ENCODE measurements at regions not wholly inside any gene's neighbourhood (a gene's known extent, or its start where the extent isn't known, plus 50 kb on each side); places are given as distances from the start of the nearest gene placed in this dataset.
"Not testable (repeated sequence)": the region's sequence is repeated elsewhere in the genome, so short reads cannot be mapped to it uniquely, and the experiment has no call there.

DNA sequence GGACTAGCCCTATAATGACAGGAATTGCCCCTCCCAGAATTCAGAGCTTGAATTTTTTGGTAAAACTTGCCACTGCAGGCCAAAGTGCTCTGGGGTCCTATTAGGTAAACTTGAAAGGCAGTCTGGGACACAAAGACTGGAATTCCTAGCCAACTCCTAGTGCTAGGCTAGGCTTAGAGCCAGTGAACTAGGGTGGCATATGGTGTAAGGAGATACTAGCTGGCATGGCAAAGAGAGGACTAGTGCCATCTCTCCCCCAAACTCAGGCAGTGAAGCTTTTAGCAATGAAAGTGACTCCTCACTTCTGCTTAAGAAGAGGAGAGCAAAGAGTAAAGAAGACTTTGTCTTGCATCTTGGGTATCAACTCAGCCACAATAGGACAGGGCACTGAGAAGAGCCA is 410.5 kb upstream of the CNTNAP5 start:
- Histone ChIP-seq H3K36me3 (no peaks in the 10 kb centered on the region), H3K4me1 (no peaks in the 10 kb centered on the region), H3K27ac (no peak overlapping the region), H3K9me3 (peaks cover 0 to 28% (median 0%) of the 10 kb centered on the region in 4 donors), H3K4me3 (no peak overlapping the region), H3K27me3 (no peaks in the 10 kb centered on the region)
- no peak for DNase-seq (ENCODE audit: low spot score in 2 of 2)
- TF ChIP-seq, protein P1, sequence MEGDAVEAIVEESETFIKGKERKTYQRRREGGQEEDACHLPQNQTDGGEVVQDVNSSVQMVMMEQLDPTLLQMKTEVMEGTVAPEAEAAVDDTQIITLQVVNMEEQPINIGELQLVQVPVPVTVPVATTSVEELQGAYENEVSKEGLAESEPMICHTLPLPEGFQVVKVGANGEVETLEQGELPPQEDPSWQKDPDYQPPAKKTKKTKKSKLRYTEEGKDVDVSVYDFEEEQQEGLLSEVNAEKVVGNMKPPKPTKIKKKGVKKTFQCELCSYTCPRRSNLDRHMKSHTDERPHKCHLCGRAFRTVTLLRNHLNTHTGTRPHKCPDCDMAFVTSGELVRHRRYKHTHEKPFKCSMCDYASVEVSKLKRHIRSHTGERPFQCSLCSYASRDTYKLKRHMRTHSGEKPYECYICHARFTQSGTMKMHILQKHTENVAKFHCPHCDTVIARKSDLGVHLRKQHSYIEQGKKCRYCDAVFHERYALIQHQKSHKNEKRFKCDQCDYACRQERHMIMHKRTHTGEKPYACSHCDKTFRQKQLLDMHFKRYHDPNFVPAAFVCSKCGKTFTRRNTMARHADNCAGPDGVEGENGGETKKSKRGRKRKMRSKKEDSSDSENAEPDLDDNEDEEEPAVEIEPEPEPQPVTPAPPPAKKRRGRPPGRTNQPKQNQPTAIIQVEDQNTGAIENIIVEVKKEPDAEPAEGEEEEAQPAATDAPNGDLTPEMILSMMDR (IDR thresholded peaks at IDR 0.05) = no peak
- TF ChIP-seq POLR2A (IDR thresholded peaks at IDR 0.05) = no peak
- TF ChIP-seq EP300 (IDR thresholded peaks at IDR 0.05) = no peak

DNA sequence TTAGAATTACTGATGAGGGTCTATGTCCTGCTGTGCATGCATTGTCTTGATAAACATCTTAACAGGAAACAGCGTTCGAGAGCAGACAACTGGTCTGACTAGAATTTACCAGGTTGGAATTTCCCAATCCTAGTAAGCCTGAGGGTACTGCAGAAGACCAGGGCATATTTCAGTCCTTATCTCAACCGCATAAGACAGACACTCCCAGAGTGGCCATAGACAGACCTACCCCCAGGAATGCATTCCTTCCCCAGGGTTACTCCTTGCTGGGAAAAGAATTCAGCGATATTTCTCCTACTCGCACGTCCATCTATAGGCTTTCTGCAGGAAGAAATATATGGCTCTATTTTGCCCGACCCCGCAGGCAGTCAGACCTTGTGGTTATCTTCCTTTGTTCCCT is 406.4 kb upstream of the CNTNAP5 start:
- not testable (repeated sequence) for H3K4me3 ChIP-seq; DNase-seq (ENCODE audit: low spot score in 2 of 2); H3K4me1 ChIP-seq; H3K27ac ChIP-seq; H3K27me3 ChIP-seq; H3K36me3 ChIP-seq
- peaks cover 0 to 20% (median 0%) of the 10 kb centered on the region in 4 donors for H3K9me3 ChIP-seq
- 82% methylated on average over 8 of the region's 8 CpGs for WGBS, 2 donors

DNA sequence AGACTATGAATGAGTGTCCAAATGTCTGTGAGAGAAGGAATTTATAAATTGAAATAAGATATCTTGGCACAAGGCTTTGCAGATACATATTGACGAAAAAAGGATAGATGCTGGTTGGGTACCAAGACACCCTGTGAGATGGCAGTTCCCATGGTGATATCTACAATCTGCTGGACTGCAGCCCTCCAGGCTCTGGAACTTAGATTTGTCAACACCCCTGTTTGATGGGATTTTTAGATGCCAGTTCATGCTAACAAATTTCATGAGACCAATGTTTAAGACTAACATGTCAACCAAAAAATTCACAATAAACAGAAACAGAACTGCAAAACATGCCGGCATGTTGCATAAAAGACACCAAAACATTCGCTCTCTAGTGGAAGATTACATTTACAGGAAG is 400.3 kb upstream of the CNTNAP5 start:
- Histone ChIP-seq H3K27ac (no peak overlapping the region), H3K4me3 (no peak overlapping the region), H3K9me3 (no peaks in the 10 kb centered on the region), H3K4me1 (no peaks in the 10 kb centered on the region), H3K36me3 (no peaks in the 10 kb centered on the region), H3K27me3 (no peaks in the 10 kb centered on the region)
- DNase-seq (ENCODE audit: low spot score in 2 of 2) = no peak
- TF ChIP-seq POLR2A (IDR thresholded peaks at IDR 0.05) (no peak), EP300 (IDR thresholded peaks at IDR 0.05) (no peak)
- TF ChIP-seq, protein P1 (IDR thresholded peaks at IDR 0.05) = no peak
- 94 to 98% methylated on average over 3 of the region's 3 CpGs for WGBS, 2 donors

DNA sequence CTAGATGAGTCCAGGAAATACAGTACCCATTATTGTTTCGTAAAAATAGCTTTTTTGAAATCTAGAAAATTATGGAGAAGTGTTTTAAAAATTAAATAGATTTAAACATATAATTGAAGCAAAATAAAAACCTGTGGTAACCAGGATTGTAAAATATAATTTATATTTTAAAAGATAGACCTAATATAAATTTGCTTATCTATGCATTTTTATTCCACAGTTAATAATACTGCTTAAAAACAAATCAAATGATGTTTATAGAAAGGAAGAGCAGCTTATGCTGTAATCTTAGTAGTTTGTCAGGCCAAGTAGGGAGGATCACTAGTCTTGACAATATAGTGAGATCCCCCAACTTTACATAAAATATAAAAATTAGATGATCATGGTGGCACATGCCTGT is 388.9 kb upstream of the CNTNAP5 start:
- Histone ChIP-seq H3K9me3 (no peaks in the 10 kb centered on the region), H3K27me3 (no peaks in the 10 kb centered on the region), H3K36me3 (no peaks in the 10 kb centered on the region), H3K4me3 (no peak overlapping the region), H3K27ac (no peak overlapping the region), H3K4me1 (no peaks in the 10 kb centered on the region)
- no peak for DNase-seq (ENCODE audit: low spot score in 2 of 2)
- TF ChIP-seq, protein P1 (IDR thresholded peaks at IDR 0.05) = no peak
- TF ChIP-seq EP300 (IDR thresholded peaks at IDR 0.05) (no peak), POLR2A (IDR thresholded peaks at IDR 0.05) (no peak)
- 82 to 90% methylated on average over 1 of the region's 1 CpG for WGBS, 2 donors

DNA sequence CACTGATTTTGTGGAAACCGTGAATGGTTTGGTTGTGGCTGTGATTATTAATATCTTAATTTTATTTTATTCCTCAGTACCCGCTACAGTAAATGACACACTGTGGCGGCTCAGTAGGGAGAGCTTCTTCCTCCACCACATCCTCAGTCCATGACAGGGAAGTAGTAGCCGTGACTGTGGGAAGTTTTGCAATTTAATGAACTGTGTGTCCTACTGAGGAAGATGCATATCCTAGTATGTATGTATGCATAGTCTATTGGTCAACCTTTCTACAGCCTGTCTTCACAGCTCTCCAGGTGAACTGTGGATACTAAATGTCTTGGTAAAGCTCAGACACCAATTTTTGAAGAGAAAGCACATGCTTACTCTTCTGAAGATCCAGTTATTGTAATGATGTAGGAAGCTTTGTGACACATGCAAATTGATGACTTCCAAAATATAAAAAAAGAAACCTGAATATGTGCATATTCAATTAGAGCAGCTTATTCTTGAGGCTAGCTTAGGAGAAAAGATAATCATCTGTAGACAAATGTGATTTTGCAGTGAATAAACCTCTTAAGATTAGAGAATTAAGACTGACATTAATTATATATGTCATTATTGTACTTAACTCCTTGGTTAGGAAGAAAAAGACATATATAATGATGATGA is 384.3 kb upstream of the CNTNAP5 start:
- Histone ChIP-seq H3K4me3 (no peak overlapping the region), H3K27me3 (no peaks in the 10 kb centered on the region), H3K27ac (no peak overlapping the region), H3K4me1 (no peaks in the 10 kb centered on the region), H3K36me3 (no peaks in the 10 kb centered on the region), H3K9me3 (no peaks in the 10 kb centered on the region)
- no peak for TF ChIP-seq POLR2A (IDR thresholded peaks at IDR 0.05)
- TF ChIP-seq, protein P1 (IDR thresholded peaks at IDR 0.05) = no peak
- TF ChIP-seq EP300 (IDR thresholded peaks at IDR 0.05) = no peak
- 90 to 93% methylated on average over 4 of the region's 4 CpGs for WGBS, 2 donors
- DNase-seq (ENCODE audit: low spot score in 2 of 2) = no peak

DNA sequence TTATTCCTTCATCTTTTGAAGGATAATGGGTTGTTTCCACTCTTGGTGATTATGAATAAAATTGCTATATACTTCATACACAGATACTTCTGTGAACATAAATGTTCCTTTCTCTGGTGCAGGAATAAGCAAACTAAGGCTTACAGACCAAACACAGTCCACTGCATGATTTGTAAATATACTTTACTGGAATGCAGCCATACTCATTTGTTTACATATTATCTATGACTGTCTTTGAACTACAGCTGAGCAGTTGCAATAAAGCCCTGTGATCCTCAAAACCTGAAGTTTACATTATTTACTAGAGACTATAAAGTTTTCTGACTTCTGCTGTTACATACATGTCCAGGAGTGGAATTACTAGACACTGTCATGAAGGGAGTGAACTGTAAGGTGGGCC is 381.0 kb upstream of the CNTNAP5 start:
- no peaks in the 10 kb centered on the region for H3K4me1 ChIP-seq
- no peak overlapping the region for H3K27ac ChIP-seq
- H3K27me3 ChIP-seq = no peaks in the 10 kb centered on the region
- H3K9me3 ChIP-seq = no peaks in the 10 kb centered on the region
- no peak for DNase-seq (ENCODE audit: low spot score in 2 of 2)
- no peaks in the 10 kb centered on the region for H3K36me3 ChIP-seq
- no peak overlapping the region for H3K4me3 ChIP-seq
- no peak for TF ChIP-seq EP300 (IDR thresholded peaks at IDR 0.05)
- TF ChIP-seq, protein P1 (IDR thresholded peaks at IDR 0.05) = no peak
- no peak for TF ChIP-seq POLR2A (IDR thresholded peaks at IDR 0.05)

Data from tibial nerve (tissue), 4 donors.